Ishikawa (cell line): ENCODE measurements at regions not wholly inside any gene's neighbourhood (a gene's known extent, or its start where the extent isn't known, plus 50 kb on each side); places are given as distances from the start of the nearest gene placed in this dataset.

ENCODE experiments used
- CEBPB ChIP-seq: IDR thresholded peaks from 2 replicates; pipeline ENCODE4 v1.6.1; 2012
- CREB1 ChIP-seq: IDR thresholded peaks from 2 replicates; pipeline ENCODE4 v1.6.1; 2012; ENCODE audit warnings: low read depth
- EGR1 ChIP-seq: IDR thresholded peaks from 2 replicates; pipeline ENCODE4 v1.6.1; 2012
- EP300 ChIP-seq: IDR thresholded peaks from 2 replicates; pipeline ENCODE4 v1.6.1; 2012; ENCODE audit warnings: borderline replicate concordance
- FOXM1 ChIP-seq: IDR thresholded peaks from 2 replicates; pipeline ENCODE4 v1.6.1; 2012; ENCODE audit warnings: low read depth, borderline replicate concordance
- NFIC ChIP-seq: IDR thresholded peaks from 2 replicates; pipeline ENCODE4 v1.6.1; 2012
- RAD21 ChIP-seq: IDR thresholded peaks from 2 replicates; pipeline ENCODE4 v1.6.1; 2012; ENCODE audit warnings: low read depth
- TAF1 ChIP-seq: IDR thresholded peaks from 2 replicates; pipeline ENCODE4 v1.6.1; 2012; ENCODE audit warnings: low read depth, mild to moderate bottlenecking
- TCF12 ChIP-seq: IDR thresholded peaks from 2 replicates; pipeline ENCODE4 v1.6.1; 2012; ENCODE audit warnings: low read depth
- TEAD4 ChIP-seq: IDR thresholded peaks from 2 replicates; pipeline ENCODE4 v1.6.1; 2012
- YY1 ChIP-seq: IDR thresholded peaks from 2 replicates; pipeline ENCODE4 v1.6.1; 2012; ENCODE audit warnings: low read depth
- ZBTB7A ChIP-seq: IDR thresholded peaks from 2 replicates; pipeline ENCODE4 v1.6.1; 2012; ENCODE audit warnings: low read depth
- TF ChIP-seq, protein P1 (sequence below): IDR thresholded peaks from 2 replicates; pipeline ENCODE4 v1.6.1; 2012; ENCODE audit warnings: low read depth, mild to moderate bottlenecking
- TF ChIP-seq, protein P2 (sequence below): IDR thresholded peaks from 2 replicates; pipeline ENCODE4 v1.6.1; 2012
- TF ChIP-seq, protein P3 (sequence below): IDR thresholded peaks from 2 replicates; pipeline ENCODE4 v1.6.1; 2012

DNA sequence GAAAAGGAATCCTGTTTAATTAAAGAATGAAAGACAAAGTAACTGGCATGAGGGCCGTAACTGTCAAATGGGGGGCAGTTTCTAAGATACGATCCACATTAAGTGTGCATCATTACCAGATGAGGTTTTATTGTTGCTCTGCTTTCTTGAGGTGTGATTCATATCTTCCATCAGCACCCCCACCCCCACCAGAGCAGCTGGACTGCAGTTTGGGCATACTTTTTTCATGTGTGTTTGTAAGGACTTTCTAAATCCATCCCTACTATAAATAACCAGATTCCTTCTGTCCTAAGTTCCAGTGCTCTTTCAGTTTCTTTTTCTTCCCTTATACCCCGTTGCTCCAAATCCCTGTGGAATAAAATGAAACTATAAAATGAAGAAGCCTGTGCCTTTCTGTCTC lies 142.1 kb downstream of the CDCA7 start:
- TF ChIP-seq EGR1 (no peak), EP300 (no peak), CEBPB (no peak), TAF1 (no peak), YY1 (no peak), CREB1 (no peak), NFIC (no peak), RAD21 (no peak), TEAD4 (no peak), TCF12 (no peak), FOXM1 (no peak), ZBTB7A (no peak)
- TF ChIP-seq, protein P1, sequence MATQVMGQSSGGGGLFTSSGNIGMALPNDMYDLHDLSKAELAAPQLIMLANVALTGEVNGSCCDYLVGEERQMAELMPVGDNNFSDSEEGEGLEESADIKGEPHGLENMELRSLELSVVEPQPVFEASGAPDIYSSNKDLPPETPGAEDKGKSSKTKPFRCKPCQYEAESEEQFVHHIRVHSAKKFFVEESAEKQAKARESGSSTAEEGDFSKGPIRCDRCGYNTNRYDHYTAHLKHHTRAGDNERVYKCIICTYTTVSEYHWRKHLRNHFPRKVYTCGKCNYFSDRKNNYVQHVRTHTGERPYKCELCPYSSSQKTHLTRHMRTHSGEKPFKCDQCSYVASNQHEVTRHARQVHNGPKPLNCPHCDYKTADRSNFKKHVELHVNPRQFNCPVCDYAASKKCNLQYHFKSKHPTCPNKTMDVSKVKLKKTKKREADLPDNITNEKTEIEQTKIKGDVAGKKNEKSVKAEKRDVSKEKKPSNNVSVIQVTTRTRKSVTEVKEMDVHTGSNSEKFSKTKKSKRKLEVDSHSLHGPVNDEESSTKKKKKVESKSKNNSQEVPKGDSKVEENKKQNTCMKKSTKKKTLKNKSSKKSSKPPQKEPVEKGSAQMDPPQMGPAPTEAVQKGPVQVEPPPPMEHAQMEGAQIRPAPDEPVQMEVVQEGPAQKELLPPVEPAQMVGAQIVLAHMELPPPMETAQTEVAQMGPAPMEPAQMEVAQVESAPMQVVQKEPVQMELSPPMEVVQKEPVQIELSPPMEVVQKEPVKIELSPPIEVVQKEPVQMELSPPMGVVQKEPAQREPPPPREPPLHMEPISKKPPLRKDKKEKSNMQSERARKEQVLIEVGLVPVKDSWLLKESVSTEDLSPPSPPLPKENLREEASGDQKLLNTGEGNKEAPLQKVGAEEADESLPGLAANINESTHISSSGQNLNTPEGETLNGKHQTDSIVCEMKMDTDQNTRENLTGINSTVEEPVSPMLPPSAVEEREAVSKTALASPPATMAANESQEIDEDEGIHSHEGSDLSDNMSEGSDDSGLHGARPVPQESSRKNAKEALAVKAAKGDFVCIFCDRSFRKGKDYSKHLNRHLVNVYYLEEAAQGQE: no peak
- TF ChIP-seq, protein P2, sequence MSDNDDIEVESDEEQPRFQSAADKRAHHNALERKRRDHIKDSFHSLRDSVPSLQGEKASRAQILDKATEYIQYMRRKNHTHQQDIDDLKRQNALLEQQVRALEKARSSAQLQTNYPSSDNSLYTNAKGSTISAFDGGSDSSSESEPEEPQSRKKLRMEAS: no peak
- TF ChIP-seq, protein P3, sequence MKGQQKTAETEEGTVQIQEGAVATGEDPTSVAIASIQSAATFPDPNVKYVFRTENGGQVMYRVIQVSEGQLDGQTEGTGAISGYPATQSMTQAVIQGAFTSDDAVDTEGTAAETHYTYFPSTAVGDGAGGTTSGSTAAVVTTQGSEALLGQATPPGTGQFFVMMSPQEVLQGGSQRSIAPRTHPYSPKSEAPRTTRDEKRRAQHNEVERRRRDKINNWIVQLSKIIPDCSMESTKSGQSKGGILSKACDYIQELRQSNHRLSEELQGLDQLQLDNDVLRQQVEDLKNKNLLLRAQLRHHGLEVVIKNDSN: no peak

DNA sequence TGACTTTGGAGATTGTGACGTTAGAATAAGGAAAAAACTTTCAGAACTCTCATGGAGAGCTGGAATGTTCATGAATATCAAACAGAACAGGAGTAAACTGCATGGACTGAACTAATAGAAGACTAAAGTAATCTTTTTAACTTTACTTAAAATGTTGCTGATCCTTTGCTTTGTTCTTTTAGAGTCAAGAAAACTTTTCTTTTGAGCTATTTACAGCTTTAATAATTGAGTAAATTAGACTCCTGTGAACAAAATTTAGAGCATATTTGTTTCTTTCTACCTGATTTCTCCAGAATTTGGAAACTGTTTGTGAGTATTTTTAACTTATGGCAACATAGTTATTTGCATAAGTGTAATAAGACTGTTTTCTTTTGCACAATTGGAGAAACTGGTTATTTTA lies 146.3 kb downstream of the CDCA7 start:
- TF ChIP-seq RAD21: no peak
- TF ChIP-seq TAF1: no peak
- TF ChIP-seq ZBTB7A: no peak

DNA sequence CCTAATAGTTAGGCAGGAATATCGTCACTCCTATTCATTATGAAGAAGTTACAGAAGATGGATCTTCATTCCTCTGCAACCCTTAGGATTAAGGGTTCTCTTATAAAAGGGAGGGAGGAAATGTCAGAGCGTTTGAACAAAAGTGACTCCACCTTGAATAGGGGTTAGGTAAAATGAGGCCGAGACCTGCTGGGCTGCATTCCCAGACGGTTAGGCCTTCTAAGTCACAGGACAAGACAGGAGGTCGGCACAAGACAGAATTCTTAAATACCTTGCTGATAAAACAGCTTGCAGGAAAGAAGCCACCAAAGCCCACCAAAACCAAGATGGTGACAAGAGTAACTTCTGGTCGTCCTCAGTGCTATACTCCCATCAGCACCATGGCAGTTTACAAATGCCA lies 147.6 kb downstream of the CDCA7 start:
- TF ChIP-seq CREB1: no peak
- no peak for TF ChIP-seq RAD21
- no peak for TF ChIP-seq TCF12
- no peak for TF ChIP-seq FOXM1
- TF ChIP-seq, protein P1: no peak
- TF ChIP-seq EP300: no peak
- no peak for TF ChIP-seq ZBTB7A
- no peak for TF ChIP-seq YY1
- TF ChIP-seq, protein P2: no peak
- no peak for TF ChIP-seq CEBPB
- no peak for TF ChIP-seq TAF1
- no peak for TF ChIP-seq EGR1
- TF ChIP-seq, protein P3: no peak
- no peak for TF ChIP-seq TEAD4

DNA sequence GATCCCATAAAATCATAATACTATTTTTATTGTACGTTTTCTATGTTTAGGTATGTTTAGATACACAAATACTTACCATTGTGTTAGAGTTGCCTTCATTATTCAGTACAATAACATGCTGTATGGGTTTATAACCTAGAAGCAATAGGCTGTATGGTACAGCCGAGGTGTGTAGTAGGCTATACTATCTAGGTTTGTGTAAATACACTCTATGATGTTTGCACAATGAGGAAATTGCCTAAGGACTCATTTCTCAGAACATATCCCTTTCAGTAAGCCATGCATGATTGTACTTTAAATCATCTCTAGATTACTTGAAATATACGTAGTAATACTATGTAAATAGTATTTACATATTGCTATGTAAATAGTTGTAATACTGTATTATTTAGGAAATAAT lies 156.7 kb downstream of the CDCA7 start:
- TF ChIP-seq FOXM1 (no peak), TCF12 (no peak), TEAD4 (no peak), RAD21 (no peak), NFIC (no peak)
- TF ChIP-seq, protein P3: no peak

DNA sequence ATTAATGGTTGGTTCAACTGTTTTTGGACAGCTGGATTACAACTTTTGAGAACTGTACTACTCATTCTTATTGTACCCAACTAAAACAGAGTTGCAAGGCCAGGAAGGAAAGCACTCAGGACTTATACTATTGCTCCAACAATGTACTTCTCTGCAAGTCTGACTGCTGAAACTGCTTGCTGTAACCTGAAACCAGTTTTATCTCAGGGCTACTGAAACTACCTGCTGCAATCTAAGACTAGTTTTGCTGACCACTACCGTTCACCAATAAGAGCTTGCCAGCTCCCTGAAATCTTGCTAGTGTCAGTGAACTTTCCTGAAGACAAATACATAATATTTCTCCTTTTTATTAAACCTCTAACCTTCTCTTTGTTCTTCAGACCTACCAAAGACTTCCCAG lies 157.3 kb downstream of the CDCA7 start:
- TF ChIP-seq YY1 (no peak), CEBPB (no peak), TAF1 (no peak), EP300 (no peak), TEAD4 (no peak)
- TF ChIP-seq, protein P3: no peak

DNA sequence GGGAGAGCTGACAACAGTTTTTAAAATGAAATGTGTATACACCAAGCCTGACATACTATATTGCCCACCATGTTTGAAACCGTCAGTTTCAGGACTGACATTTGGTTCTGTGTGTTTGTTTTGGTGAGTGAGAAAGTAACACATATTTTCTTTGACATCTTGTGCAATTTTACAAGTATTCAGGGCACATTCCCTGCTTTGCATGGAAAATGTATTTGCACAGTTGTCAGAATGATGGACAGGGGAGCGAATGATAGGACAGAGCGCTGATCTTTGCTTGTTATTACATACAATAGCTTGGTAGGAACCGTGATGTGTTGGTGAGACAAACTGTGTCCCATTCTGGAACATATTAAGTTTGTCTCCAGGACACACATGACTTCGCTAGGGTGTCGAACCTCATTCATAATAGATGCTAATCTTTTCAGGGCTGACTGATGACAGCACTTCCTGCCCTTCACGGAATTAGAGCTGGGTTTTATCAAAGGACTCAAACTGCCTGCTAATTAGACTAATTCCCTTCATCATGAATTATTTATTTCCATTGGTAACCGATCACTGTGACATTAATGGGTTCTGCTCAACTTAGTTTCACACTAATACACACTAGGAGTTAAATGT lies 158.5 kb downstream of the CDCA7 start:
- TF ChIP-seq TAF1: no peak
- no peak for TF ChIP-seq NFIC
- TF ChIP-seq YY1: no peak
- no peak for TF ChIP-seq EGR1
- no peak for TF ChIP-seq TEAD4
- no peak for TF ChIP-seq CEBPB
- TF ChIP-seq EP300: no peak
- TF ChIP-seq FOXM1: no peak
- no peak for TF ChIP-seq TCF12
- TF ChIP-seq, protein P1: no peak
- TF ChIP-seq, protein P2: no peak
- TF ChIP-seq, protein P3: no peak
